NB4 (cell line): ENCODE measurements at regions not wholly inside any gene's neighbourhood (a gene's known extent, or its start where the extent isn't known, plus 50 kb on each side); places are given as distances from the start of the nearest gene placed in this dataset.

Experiments used
- POLR2A ChIP-seq: IDR thresholded peaks from 2 replicates; pipeline ENCODE4 v1.6.1; 2011; ENCODE audit warnings: mild to moderate bottlenecking; ENCODE audit not compliant: insufficient read length; ENCODE audit errors: extremely low read depth
- TF ChIP-seq, protein P1 (sequence below): IDR thresholded peaks from one replicate; pipeline ENCODE4 v1.5.1; 2012; ENCODE audit warnings: low read depth, low read length

DNA sequence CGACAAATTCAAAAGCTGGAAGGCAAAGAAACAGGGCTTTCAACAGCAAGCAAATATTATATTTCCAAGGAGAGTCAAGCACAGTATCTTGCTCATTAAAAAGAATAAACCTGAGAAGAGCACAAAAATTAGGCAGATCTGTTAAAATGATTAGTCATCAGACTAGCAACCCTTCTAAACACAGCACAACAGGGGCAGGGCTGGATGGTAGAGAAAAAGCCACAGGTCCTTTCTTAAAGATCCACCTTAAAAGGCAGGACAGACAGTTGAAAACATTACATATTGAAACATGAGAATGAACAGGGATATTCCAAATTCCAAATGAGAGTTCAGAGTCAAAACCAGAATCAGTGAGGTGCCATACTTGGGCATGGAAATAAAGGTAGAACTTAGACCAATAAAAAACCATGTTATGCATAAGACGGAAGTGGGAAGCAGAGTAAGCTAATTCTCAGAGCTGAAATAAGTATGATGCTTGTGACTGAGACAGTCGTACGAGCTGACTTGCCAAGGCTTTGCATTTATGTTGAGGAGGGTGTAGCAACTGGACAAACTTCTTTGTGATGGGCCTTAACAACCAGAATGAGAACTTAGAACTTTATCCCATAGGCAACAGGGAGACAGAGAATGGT, 126.9 kb upstream of the FAM9B start:
- TF ChIP-seq, protein P1, sequence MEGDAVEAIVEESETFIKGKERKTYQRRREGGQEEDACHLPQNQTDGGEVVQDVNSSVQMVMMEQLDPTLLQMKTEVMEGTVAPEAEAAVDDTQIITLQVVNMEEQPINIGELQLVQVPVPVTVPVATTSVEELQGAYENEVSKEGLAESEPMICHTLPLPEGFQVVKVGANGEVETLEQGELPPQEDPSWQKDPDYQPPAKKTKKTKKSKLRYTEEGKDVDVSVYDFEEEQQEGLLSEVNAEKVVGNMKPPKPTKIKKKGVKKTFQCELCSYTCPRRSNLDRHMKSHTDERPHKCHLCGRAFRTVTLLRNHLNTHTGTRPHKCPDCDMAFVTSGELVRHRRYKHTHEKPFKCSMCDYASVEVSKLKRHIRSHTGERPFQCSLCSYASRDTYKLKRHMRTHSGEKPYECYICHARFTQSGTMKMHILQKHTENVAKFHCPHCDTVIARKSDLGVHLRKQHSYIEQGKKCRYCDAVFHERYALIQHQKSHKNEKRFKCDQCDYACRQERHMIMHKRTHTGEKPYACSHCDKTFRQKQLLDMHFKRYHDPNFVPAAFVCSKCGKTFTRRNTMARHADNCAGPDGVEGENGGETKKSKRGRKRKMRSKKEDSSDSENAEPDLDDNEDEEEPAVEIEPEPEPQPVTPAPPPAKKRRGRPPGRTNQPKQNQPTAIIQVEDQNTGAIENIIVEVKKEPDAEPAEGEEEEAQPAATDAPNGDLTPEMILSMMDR = no peak
- TF ChIP-seq POLR2A = no peak
